HG02943 (cell line): ENCODE measurements at regions not wholly inside any gene's neighbourhood (a gene's known extent, or its start where the extent isn't known, plus 50 kb on each side); places are given as distances from the start of the nearest gene placed in this dataset.
"Not testable (repeated sequence)": the region's sequence is repeated elsewhere in the genome, so short reads cannot be mapped to it uniquely, and the experiment has no call there.

Source experiments
- ATAC-seq: cut with Tn5 transposase; IDR thresholded peaks from one replicate; pipeline ENCODE4 v1.9.1; 2021; ENCODE audit warnings: mild to moderate bottlenecking, low read depth, moderate library complexity; ENCODE audit not compliant: unreplicated experiment

- ATAC-seq = no peak
Observed at GRCh38 chr5:66348387-66349125, 204.5 kb downstream of the SREK1 start.

GRCh38 chr5:66351813-66352212 lies 207.7 kb downstream of the SREK1 start:
- ATAC-seq = no peak

- no peak for ATAC-seq
Observed at GRCh38 chr5:66353186-66353585, 209.1 kb downstream of the SREK1 start.

- no peak for ATAC-seq
Observed at GRCh38 chr5:66354422-66354821, 210.3 kb downstream of the SREK1 start.

GRCh38 chr5:66356011-66356565 lies 212.0 kb downstream of the SREK1 start:
- ATAC-seq = no peak

- ATAC-seq = no peak
Observed at GRCh38 chr5:66358741-66359140, 214.6 kb downstream of the SREK1 start.

GRCh38 chr5:66361070-66361469 lies 217.0 kb downstream of the SREK1 start:
- ATAC-seq = no peak

- no peak for ATAC-seq
Observed at GRCh38 chr5:66362046-66362445, 217.9 kb downstream of the SREK1 start.

- no peak for ATAC-seq
Observed at GRCh38 chr5:66362687-66363086, 218.6 kb downstream of the SREK1 start.

GRCh38 chr5:66363097-66363496 lies 219.0 kb downstream of the SREK1 start:
- ATAC-seq = no peak

- ATAC-seq = no peak
Observed at GRCh38 chr5:66364186-66364585, 220.1 kb downstream of the SREK1 start.

- no peak for ATAC-seq
Observed at GRCh38 chr5:66365981-66366380, 221.9 kb downstream of the SREK1 start.

GRCh38 chr5:66367814-66368541 lies 223.9 kb downstream of the SREK1 start:
- ATAC-seq = no peak

- no peak for ATAC-seq
Observed at GRCh38 chr5:66368811-66369210, 224.7 kb downstream of the SREK1 start.

- ATAC-seq = no peak
Observed at GRCh38 chr5:66377747-66378146, 218.4 kb upstream of the MAST4 start.

GRCh38 chr5:66378407-66378806 lies 217.8 kb upstream of the MAST4 start:
- no peak for ATAC-seq

GRCh38 chr5:66382152-66382551 lies 214.0 kb upstream of the MAST4 start:
- no peak for ATAC-seq

GRCh38 chr5:66405145-66405544 lies 191.0 kb upstream of the MAST4 start:
- not testable (repeated sequence) for ATAC-seq

GRCh38 chr5:66406761-66407336 lies 189.3 kb upstream of the MAST4 start:
- no peak for ATAC-seq

GRCh38 chr5:66407765-66408164 lies 188.4 kb upstream of the MAST4 start:
- ATAC-seq = no peak

GRCh38 chr5:66408576-66408975 lies 187.6 kb upstream of the MAST4 start:
- no peak for ATAC-seq
